ENCODE measurements at regions not wholly inside any gene's neighbourhood (a gene's known extent, or its start where the extent isn't known, plus 50 kb on each side); places are given as distances from the start of the nearest gene placed in this dataset.

GRCh38 chr1:187624812-187625545, 796.2 kb downstream of the PLA2G4A start:
- Histone ChIP-seq H3F3A (ENCODE audit: insufficient read depth, low read length, poor library complexity, severe bottlenecking) (no peaks in the 10 kb centered on the region), H3K27ac (ENCODE audit: low read length) (no peak overlapping the region), H3K9ac (ENCODE audit: low read length) (no peak overlapping the region), H3K79me2 (replicated peaks; ENCODE audit: insufficient read depth, low read length) (no peaks in the 10 kb centered on the region), H3K9me3 (ENCODE audit: low read length) (no peaks in the 10 kb centered on the region), H3K4me2 (ENCODE audit: low read length) (no peak overlapping the region), H3K9me2 (ENCODE audit: insufficient read depth, low read length) (no peaks in the 10 kb centered on the region), H4K20me1 (ENCODE audit: insufficient read depth) (no peaks in the 10 kb centered on the region), H2AFZ (ENCODE audit: low read depth, low read length) (no peak overlapping the region), H3K36me3 (ENCODE audit: insufficient read depth, low read length) (no peaks in the 10 kb centered on the region), H3K27me3 (ENCODE audit: insufficient read depth, low read depth, low read length) (no peaks in the 10 kb centered on the region), H3K4me3 (ENCODE audit: low read length) (no peak overlapping the region)
- TF ChIP-seq SMC3 (conservative IDR thresholded peaks at IDR 0.05; ENCODE audit: poor library complexity) (no peak), POLR2AphosphoS5 (IDR thresholded peaks at IDR 0.05) (no peak), MXI1 (conservative IDR thresholded peaks at IDR 0.05; ENCODE audit: poor library complexity, severe bottlenecking) (no peak)

- Histone ChIP-seq H3F3A (ENCODE audit: insufficient read depth, low read length, poor library complexity, severe bottlenecking) (no peaks in the 10 kb centered on the region), H3K4me3 (ENCODE audit: low read length) (no peak overlapping the region), H3K27ac (ENCODE audit: low read length) (no peak overlapping the region), H3K9ac (ENCODE audit: low read length) (no peak overlapping the region), H3K79me2 (replicated peaks; ENCODE audit: insufficient read depth, low read length) (no peaks in the 10 kb centered on the region), H3K36me3 (ENCODE audit: insufficient read depth, low read length) (no peaks in the 10 kb centered on the region), H3K4me2 (ENCODE audit: low read length) (no peak overlapping the region), H3K27me3 (ENCODE audit: insufficient read depth, low read depth, low read length) (no peaks in the 10 kb centered on the region), H3K9me2 (ENCODE audit: insufficient read depth, low read length) (no peaks in the 10 kb centered on the region), H4K20me1 (ENCODE audit: insufficient read depth) (no peaks in the 10 kb centered on the region), H3K9me3 (ENCODE audit: low read length) (no peaks in the 10 kb centered on the region), H2AFZ (ENCODE audit: low read depth, low read length) (no peak overlapping the region)
- TF ChIP-seq CTCF (IDR thresholded peaks at IDR 0.05; ENCODE audit: poor library complexity, severe bottlenecking): no peak
- TF ChIP-seq REST (IDR thresholded peaks at IDR 0.05; ENCODE audit: borderline replicate concordance): no peak
- TF ChIP-seq POLR2AphosphoS5 (IDR thresholded peaks at IDR 0.05): no peak
- no peak for TF ChIP-seq EP300 (conservative IDR thresholded peaks at IDR 0.05; ENCODE audit: poor library complexity, severe bottlenecking)
- no peak for TF ChIP-seq TAF1 (IDR thresholded peaks at IDR 0.05; ENCODE audit: low read depth)
- TF ChIP-seq EZH2 (IDR thresholded peaks at IDR 0.05; ENCODE audit: borderline replicate concordance, insufficient read depth, low read length, poor library complexity, severe bottlenecking): no peak
These were observed 797.3 kb downstream of the PLA2G4A start for GRCh38 chr1:187626056-187626455.

- Histone ChIP-seq H3F3A (ENCODE audit: insufficient read depth, low read length, poor library complexity, severe bottlenecking) (no peaks in the 10 kb centered on the region), H3K36me3 (ENCODE audit: insufficient read depth, low read length) (no peaks in the 10 kb centered on the region), H3K27me3 (ENCODE audit: insufficient read depth, low read depth, low read length) (no peaks in the 10 kb centered on the region), H3K79me2 (replicated peaks; ENCODE audit: insufficient read depth, low read length) (no peaks in the 10 kb centered on the region), H3K9me2 (ENCODE audit: insufficient read depth, low read length) (no peaks in the 10 kb centered on the region), H4K20me1 (ENCODE audit: insufficient read depth) (no peaks in the 10 kb centered on the region), H3K9ac (ENCODE audit: low read length) (no peak overlapping the region), H3K4me2 (ENCODE audit: low read length) (no peak overlapping the region), H3K27ac (ENCODE audit: low read length) (no peak overlapping the region), H3K9me3 (ENCODE audit: low read length) (no peaks in the 10 kb centered on the region), H2AFZ (ENCODE audit: low read depth, low read length) (no peak overlapping the region), H3K4me3 (ENCODE audit: low read length) (no peak overlapping the region)
- TF ChIP-seq REST (IDR thresholded peaks at IDR 0.05; ENCODE audit: borderline replicate concordance): no peak
These were observed 798.8 kb downstream of the PLA2G4A start for GRCh38 chr1:187627516-187627915.
